ENCODE measurements at regions not wholly inside any gene's neighbourhood (a gene's known extent, or its start where the extent isn't known, plus 50 kb on each side); places are given as distances from the start of the nearest gene placed in this dataset.

DNA sequence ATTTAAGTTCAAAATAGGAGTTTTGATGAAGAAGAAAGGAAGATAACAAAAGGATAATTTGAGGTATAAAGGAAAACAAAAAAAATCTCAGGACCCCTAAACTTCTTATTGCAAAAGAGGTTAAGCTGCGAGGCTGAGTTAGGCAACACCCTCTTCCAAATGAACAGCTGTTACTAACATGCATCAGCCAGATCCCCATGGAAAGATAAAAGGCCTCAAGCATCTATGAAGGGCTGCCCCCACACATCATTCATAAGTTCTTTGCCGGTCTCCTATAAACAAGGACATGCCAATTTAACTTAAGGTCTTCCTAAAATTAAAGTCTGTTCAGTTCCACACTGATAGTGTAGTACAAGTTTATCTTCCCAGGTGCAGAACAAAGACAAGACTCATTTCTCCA lies 75.8 kb upstream of the IMMP2L start:
- Histone ChIP-seq H2AFZ (ENCODE audit: low read length) (no peak overlapping the region), H3K23me2 (ENCODE audit: low read depth, low read length) (no peaks in the 10 kb centered on the region), H3K36me3 (ENCODE audit: control insufficient read depth in 2 of 4, insufficient read depth in 4 of 4, low read length in 3 of 4) (no peaks in the 10 kb centered on the region), H3K14ac (ENCODE audit: insufficient read length) (no peak overlapping the region), H3K4me3 (ENCODE audit: extremely low read depth in 1 of 4, insufficient read depth in 2 of 4, low read depth in 3 of 4, low read length in 4 of 4) (no peak overlapping the region), H2BK120ac (replicated peaks; ENCODE audit: low read depth, low read length) (no peak overlapping the region), H3K9me3 (ENCODE audit: insufficient read depth in 2 of 2, low read depth in 1 of 2, low read length in 1 of 2) (no peaks in the 10 kb centered on the region), H3K27ac (ENCODE audit: low read depth, low read length) (no peak overlapping the region), H2BK5ac (ENCODE audit: low read depth, low read length) (no peak overlapping the region), H3K79me2 (ENCODE audit: control insufficient read depth in 1 of 2, insufficient read depth in 2 of 2, low read length in 2 of 2) (no peaks in the 10 kb centered on the region), H3K4me2 (ENCODE audit: insufficient read depth in 1 of 2, low read depth in 2 of 2, low read length in 2 of 2) (no peak overlapping the region), H3K9ac (replicated peaks in 1 of 4; ENCODE audit: extremely low read depth in 1 of 4, low read depth in 3 of 4, low read length in 3 of 4) (no peak overlapping the region), H4K20me1 (replicated peaks in 1 of 2; ENCODE audit: control insufficient read depth in 1 of 2, insufficient read depth in 2 of 2, low read length in 2 of 2) (no peaks in the 10 kb centered on the region), H4K5ac (ENCODE audit: insufficient read length, low read depth, low read length) (no peak overlapping the region), H2BK20ac (ENCODE audit: low read length) (no peak overlapping the region), H2AK5ac (ENCODE audit: low read depth, low read length) (no peak overlapping the region), H3K27me3 (replicated peaks in 1 of 4; ENCODE audit: control insufficient read depth in 3 of 4, extremely low read depth in 1 of 4, insufficient read depth in 3 of 4, low read length in 3 of 4) (peaks cover 16 to 53% (median 42%) of the 10 kb centered on the region in 4 experiments), H3K23ac (ENCODE audit: insufficient read length) (no peak overlapping the region), H2BK12ac (ENCODE audit: low read depth, low read length) (no peak overlapping the region), H3K79me1 (ENCODE audit: low read depth, low read length) (no peaks in the 10 kb centered on the region), H3K4me1 (replicated peaks in 1 of 4; ENCODE audit: control insufficient read depth in 3 of 4, insufficient read depth in 4 of 4, low read length in 3 of 4) (no peaks in the 10 kb centered on the region), H3K4ac (replicated peaks; ENCODE audit: insufficient read length, low read depth, low read length) (no peak overlapping the region), H3K18ac (ENCODE audit: extremely low read depth, low read length) (no peak overlapping the region), H4K91ac (replicated peaks; ENCODE audit: insufficient read length, low read length) (no peak overlapping the region), H3K56ac (replicated peaks; ENCODE audit: insufficient read length, low read depth, low read length) (no peak overlapping the region), H2BK15ac (ENCODE audit: low read length) (no peak overlapping the region), H4K8ac (ENCODE audit: extremely low read depth, insufficient read depth, low read length) (no peak overlapping the region)
- DNase-seq (ENCODE audit: low read depth in 1 of 2, low spot score in 2 of 2) (no peak), FAIRE-seq (no peak)
- 96% methylated on average over 2 of the region's 2 CpGs; no CpG with 5 or more reads in 1 of the 2 experiments for WGBS, 2 experiments (ENCODE audit: extremely low coverage in 1 of 2, insufficient coverage in 1 of 2, insufficient read length in 1 of 2, insufficient replicate concordance in 2 of 2, low coverage in 1 of 2, low lambda C conversion rate in 2 of 2, missing lambda C conversion rate in 1 of 2)
- TF ChIP-seq CHD1 (IDR thresholded peaks at IDR 0.05; ENCODE audit: low read depth, low read length), result no peak
- no peak for TF ChIP-seq CHD2 (IDR thresholded peaks at IDR 0.05; ENCODE audit: low read length)
- TF ChIP-seq CBX8 (IDR thresholded peaks at IDR 0.05; ENCODE audit: borderline replicate concordance, low read depth, low read length), result no peak
- TF ChIP-seq ZNF274 (IDR thresholded peaks at IDR 0.05; ENCODE audit: borderline replicate concordance, extremely low read depth, low read length), result no peak
- no peak for TF ChIP-seq BRCA1 (IDR thresholded peaks at IDR 0.05; ENCODE audit: low read depth, low read length)
- no peak for TF ChIP-seq HDAC2 (IDR thresholded peaks at IDR 0.05; ENCODE audit: borderline replicate concordance in 1 of 2, low read depth in 2 of 2, low read length in 2 of 2)
- no peak for TF ChIP-seq POU5F1 (IDR thresholded peaks at IDR 0.05; ENCODE audit: low read depth, low read length)
- no peak for TF ChIP-seq SIX5 (IDR thresholded peaks at IDR 0.05; ENCODE audit: low read depth, low read length)
- no peak for TF ChIP-seq JUND (IDR thresholded peaks at IDR 0.05; ENCODE audit: low read length)
- TF ChIP-seq SP1 (IDR thresholded peaks at IDR 0.05; ENCODE audit: low read depth, low read length), result no peak
- TF ChIP-seq, protein P1, sequence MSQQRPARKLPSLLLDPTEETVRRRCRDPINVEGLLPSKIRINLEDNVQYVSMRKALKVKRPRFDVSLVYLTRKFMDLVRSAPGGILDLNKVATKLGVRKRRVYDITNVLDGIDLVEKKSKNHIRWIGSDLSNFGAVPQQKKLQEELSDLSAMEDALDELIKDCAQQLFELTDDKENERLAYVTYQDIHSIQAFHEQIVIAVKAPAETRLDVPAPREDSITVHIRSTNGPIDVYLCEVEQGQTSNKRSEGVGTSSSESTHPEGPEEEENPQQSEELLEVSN (IDR thresholded peaks at IDR 0.05), result no peak
- TF ChIP-seq TBP (IDR thresholded peaks at IDR 0.05; ENCODE audit: low read depth, low read length), result no peak
- no peak for TF ChIP-seq SP4 (IDR thresholded peaks at IDR 0.05; ENCODE audit: low read length)
- TF ChIP-seq KDM5A (IDR thresholded peaks at IDR 0.05; ENCODE audit: low read length), result no peak
- no peak for TF ChIP-seq HDAC6 (IDR thresholded peaks at IDR 0.05; ENCODE audit: low read depth, low read length)
- ChIA-PET POLR2A (ENCODE audit: partially characterized antibody) (no interaction called here), CTCF (ENCODE audit: partially characterized antibody) (no interaction called here)

Data from H1 (cell line).